HEK293 (cell line): ENCODE measurements at regions not wholly inside any gene's neighbourhood (a gene's known extent, or its start where the extent isn't known, plus 50 kb on each side); places are given as distances from the start of the nearest gene placed in this dataset.
A peak's percentile ranks its signal among the peaks of the same experiment; 100 is the strongest.

Experiments
- HOXA7 ChIP-seq: sonication (generic); formaldehyde crosslinking; IDR thresholded peaks from 2 replicates; pipeline ENCODE4 v1.8.1; 2022; ENCODE audit warnings: missing genetic modification reagents, borderline replicate concordance
- MYNN ChIP-seq: fragments of 450-650 bp; formaldehyde crosslinking; IDR thresholded peaks from 2 replicates; pipeline ENCODE4 v1.5.1; 2016; ENCODE audit warnings: missing biosample characterization, missing genetic modification characterization, borderline replicate concordance
- SP2 ChIP-seq: fragments of 450-650 bp; formaldehyde crosslinking; IDR thresholded peaks from 2 replicates; pipeline ENCODE4 v1.5.1; 2016; ENCODE audit warnings: missing biosample characterization, missing genetic modification characterization
- TRIM28 ChIP-seq: IDR thresholded peaks from 2 replicates; pipeline ENCODE4 v1.6.1; 2011; ENCODE audit warnings: low read length, control low read depth, borderline replicate concordance
- ZFHX2 ChIP-seq: fragments of 450-650 bp; formaldehyde crosslinking; conservative IDR thresholded peaks from 2 replicates; pipeline ENCODE4 v1.5.1; 2016; ENCODE audit warnings: missing biosample characterization, missing genetic modification characterization
- ZNF274 ChIP-seq, 2 experiments: fragments of 200-500 bp in 1 of 2; fragments of 450-650 bp in 1 of 2; sonication (Bioruptor generic) in 1 of 2; formaldehyde crosslinking in 1 of 2; IDR thresholded peaks; 2 replicates each; pipeline versions ENCODE4 v1.5.1 to v1.6.1; 2014 to 2016; ENCODE audit warnings: borderline replicate concordance in 1 of 2, inconsistent platforms in 1 of 2, low read length in 1 of 2, missing biosample characterization in 1 of 2, missing genetic modification characterization in 1 of 2
- ZNF701 ChIP-seq: fragments of 450-650 bp; formaldehyde crosslinking; IDR thresholded peaks from 2 replicates; pipeline ENCODE4 v1.5.1; 2016; ENCODE audit warnings: missing biosample characterization, missing genetic modification characterization
- TF ChIP-seq, protein P1 (sequence below): fragments of 450-650 bp; formaldehyde crosslinking; IDR thresholded peaks from 2 replicates; pipeline ENCODE4 v1.5.1; 2017; ENCODE audit warnings: missing biosample characterization, missing genetic modification characterization
- TF ChIP-seq, protein P2 (sequence below): fragments of 450-650 bp; formaldehyde crosslinking; IDR thresholded peaks from 2 replicates; pipeline ENCODE4 v1.5.1; 2016; ENCODE audit warnings: missing biosample characterization, missing genetic modification characterization
- TF ChIP-seq, protein P3 (sequence below): fragments of 450-650 bp; formaldehyde crosslinking; IDR thresholded peaks from 2 replicates; pipeline ENCODE4 v1.5.1; 2016; ENCODE audit warnings: missing biosample characterization, missing genetic modification characterization

DNA sequence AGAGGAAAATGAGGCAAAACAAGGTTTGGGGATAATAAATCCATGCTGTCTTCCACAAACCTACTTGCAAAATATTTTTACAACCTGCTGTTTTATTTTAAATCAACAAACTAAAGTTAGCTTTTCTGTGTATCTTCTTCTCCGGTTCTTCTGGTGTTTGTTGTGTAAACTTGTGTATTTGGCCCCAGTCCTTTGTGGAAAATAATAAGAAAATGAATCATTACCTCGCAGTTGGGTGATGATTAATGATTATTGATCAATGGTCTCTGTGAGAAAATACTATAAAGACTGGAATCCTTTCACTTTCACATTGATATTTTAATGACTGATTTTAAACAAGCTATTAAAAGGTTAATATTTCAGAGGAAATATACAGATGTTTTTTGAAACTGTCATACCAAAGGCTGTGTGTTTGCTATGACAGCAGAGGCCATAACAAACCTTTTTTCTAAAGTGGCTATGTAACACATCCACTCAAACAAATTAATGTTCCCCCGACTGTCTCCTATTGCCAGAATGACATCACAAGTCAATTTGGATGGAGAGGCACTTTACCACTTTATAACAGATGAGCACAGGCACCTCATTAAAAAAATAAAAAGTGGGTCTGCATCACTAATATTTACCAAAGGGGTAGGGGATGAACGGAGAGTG lies 152.5 kb downstream of the MEX3B start:
- no peak for TF ChIP-seq TRIM28
- TF ChIP-seq MYNN: no peak
- TF ChIP-seq, protein P1, sequence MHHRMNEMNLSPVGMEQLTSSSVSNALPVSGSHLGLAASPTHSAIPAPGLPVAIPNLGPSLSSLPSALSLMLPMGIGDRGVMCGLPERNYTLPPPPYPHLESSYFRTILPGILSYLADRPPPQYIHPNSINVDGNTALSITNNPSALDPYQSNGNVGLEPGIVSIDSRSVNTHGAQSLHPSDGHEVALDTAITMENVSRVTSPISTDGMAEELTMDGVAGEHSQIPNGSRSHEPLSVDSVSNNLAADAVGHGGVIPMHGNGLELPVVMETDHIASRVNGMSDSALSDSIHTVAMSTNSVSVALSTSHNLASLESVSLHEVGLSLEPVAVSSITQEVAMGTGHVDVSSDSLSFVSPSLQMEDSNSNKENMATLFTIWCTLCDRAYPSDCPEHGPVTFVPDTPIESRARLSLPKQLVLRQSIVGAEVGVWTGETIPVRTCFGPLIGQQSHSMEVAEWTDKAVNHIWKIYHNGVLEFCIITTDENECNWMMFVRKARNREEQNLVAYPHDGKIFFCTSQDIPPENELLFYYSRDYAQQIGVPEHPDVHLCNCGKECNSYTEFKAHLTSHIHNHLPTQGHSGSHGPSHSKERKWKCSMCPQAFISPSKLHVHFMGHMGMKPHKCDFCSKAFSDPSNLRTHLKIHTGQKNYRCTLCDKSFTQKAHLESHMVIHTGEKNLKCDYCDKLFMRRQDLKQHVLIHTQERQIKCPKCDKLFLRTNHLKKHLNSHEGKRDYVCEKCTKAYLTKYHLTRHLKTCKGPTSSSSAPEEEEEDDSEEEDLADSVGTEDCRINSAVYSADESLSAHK: peak; percentile 59
- no peak for TF ChIP-seq ZNF701 (tag by site-specific recombination)
- TF ChIP-seq, protein P2, sequence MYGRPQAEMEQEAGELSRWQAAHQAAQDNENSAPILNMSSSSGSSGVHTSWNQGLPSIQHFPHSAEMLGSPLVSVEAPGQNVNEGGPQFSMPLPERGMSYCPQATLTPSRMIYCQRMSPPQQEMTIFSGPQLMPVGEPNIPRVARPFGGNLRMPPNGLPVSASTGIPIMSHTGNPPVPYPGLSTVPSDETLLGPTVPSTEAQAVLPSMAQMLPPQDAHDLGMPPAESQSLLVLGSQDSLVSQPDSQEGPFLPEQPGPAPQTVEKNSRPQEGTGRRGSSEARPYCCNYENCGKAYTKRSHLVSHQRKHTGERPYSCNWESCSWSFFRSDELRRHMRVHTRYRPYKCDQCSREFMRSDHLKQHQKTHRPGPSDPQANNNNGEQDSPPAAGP (tag by site-specific recombination): no peak
- no peak for TF ChIP-seq SP2
- TF ChIP-seq ZNF274 (IDR thresholded peaks at IDR 0.05; ENCODE audit: low read length): no peak
- TF ChIP-seq ZNF274 (tag by site-specific recombination; IDR thresholded peaks at IDR 0.05; ENCODE audit: borderline replicate concordance): no peak
- no peak for TF ChIP-seq HOXA7
- TF ChIP-seq, protein P3, sequence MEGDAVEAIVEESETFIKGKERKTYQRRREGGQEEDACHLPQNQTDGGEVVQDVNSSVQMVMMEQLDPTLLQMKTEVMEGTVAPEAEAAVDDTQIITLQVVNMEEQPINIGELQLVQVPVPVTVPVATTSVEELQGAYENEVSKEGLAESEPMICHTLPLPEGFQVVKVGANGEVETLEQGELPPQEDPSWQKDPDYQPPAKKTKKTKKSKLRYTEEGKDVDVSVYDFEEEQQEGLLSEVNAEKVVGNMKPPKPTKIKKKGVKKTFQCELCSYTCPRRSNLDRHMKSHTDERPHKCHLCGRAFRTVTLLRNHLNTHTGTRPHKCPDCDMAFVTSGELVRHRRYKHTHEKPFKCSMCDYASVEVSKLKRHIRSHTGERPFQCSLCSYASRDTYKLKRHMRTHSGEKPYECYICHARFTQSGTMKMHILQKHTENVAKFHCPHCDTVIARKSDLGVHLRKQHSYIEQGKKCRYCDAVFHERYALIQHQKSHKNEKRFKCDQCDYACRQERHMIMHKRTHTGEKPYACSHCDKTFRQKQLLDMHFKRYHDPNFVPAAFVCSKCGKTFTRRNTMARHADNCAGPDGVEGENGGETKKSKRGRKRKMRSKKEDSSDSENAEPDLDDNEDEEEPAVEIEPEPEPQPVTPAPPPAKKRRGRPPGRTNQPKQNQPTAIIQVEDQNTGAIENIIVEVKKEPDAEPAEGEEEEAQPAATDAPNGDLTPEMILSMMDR (tag by site-specific recombination): no peak
- TF ChIP-seq ZFHX2 (tag by site-specific recombination): no peak
